Liver (tissue), 3 donors: ENCODE measurements at regions not wholly inside any gene's neighbourhood (a gene's known extent, or its start where the extent isn't known, plus 50 kb on each side); places are given as distances from the start of the nearest gene placed in this dataset.

Source experiments
- ATF3 ChIP-seq: IDR thresholded peaks from 2 replicates; pipeline ENCODE4 v1.6.1; 2016; ENCODE audit warnings: antibody characterized with exemption
- CTCF ChIP-seq: fragments of 150-350 bp; IDR thresholded peaks from 2 replicates; pipeline ENCODE4 v1.5.1; 2017; ENCODE audit warnings: improper control_type of control experiment, low read depth, low read length; ENCODE audit not compliant: missing input control
- FOXA1 ChIP-seq: IDR thresholded peaks from 2 replicates; pipeline ENCODE4 v1.6.1; 2016; ENCODE audit warnings: antibody characterized with exemption
- HNF4A ChIP-seq, 2 donors: conservative IDR thresholded peaks; 2 replicates each; pipeline ENCODE4 v1.6.1; 2016; ENCODE audit warnings: antibody characterized with exemption in 2 of 2, mild to moderate bottlenecking in 2 of 2
- JUND ChIP-seq, 2 donors: IDR thresholded peaks; 2 replicates each; pipeline ENCODE4 v1.6.1; 2016; ENCODE audit warnings: antibody characterized with exemption in 2 of 2
- MAX ChIP-seq: IDR thresholded peaks from 2 replicates; pipeline ENCODE4 v1.6.1; 2016; ENCODE audit warnings: antibody characterized with exemption
- NR2F2 ChIP-seq: IDR thresholded peaks from 2 replicates; pipeline ENCODE4 v1.6.1; 2016; ENCODE audit warnings: antibody characterized with exemption
- RAD21 ChIP-seq, 2 donors: IDR thresholded peaks; 2 replicates each; pipeline ENCODE4 v1.6.1; 2016; ENCODE audit warnings: antibody characterized with exemption in 2 of 2, mild to moderate bottlenecking in 2 of 2
- REST ChIP-seq: IDR thresholded peaks from 2 replicates; pipeline ENCODE4 v1.6.1; 2016; ENCODE audit warnings: antibody characterized with exemption, mild to moderate bottlenecking
- RXRA ChIP-seq, 2 donors: IDR thresholded peaks; 2 replicates each; pipeline ENCODE4 v1.6.1; 2017 to 2018; ENCODE audit warnings: antibody characterized with exemption in 2 of 2, mild to moderate bottlenecking in 1 of 2
- TAF1 ChIP-seq: conservative IDR thresholded peaks from 2 replicates; pipeline ENCODE4 v1.6.1; 2016; ENCODE audit warnings: antibody characterized with exemption, mild to moderate bottlenecking
- YY1 ChIP-seq: IDR thresholded peaks from 2 replicates; pipeline ENCODE4 v1.6.1; 2016; ENCODE audit warnings: antibody characterized with exemption, mild to moderate bottlenecking
- donor health status: healthy.
- donor health status: healthy.

- TF ChIP-seq CTCF (no peak), REST (no peak), FOXA1 (no peak), JUND (IDR thresholded peaks at IDR 0.05) (no peak), MAX (no peak), TAF1 (no peak), YY1 (no peak), RAD21 (IDR thresholded peaks at IDR 0.05) (no peak), NR2F2 (no peak), RXRA (IDR thresholded peaks at IDR 0.05) (no peak), ATF3 (no peak), HNF4A (conservative IDR thresholded peaks at IDR 0.05) (no peak)
These were observed 115.2 kb upstream of the ATP1A1 start for GRCh38 chr1:116257836-116258235.
